ENCODE measurements at regions not wholly inside any gene's neighbourhood (a gene's known extent, or its start where the extent isn't known, plus 50 kb on each side); places are given as distances from the start of the nearest gene placed in this dataset.

DNA sequence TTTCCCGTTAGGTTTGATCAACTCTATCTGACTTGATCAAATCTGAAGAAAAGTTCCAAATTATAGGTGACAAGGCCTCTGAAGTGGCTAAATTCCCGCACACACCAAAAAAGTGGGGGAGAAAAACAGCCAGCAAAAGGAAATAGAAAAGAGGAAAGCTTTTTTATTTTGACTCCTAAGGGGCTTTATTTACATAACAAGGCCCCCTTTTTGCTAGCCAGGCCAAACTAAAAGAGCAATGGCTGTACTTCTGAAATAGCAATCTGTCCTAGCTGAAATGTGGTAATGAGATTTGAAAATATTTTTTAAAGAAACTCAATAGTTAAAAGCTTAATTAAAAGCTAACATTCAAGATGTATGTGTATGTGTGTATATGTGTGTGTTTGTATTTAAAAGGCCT, 311.5 kb upstream of the POGK start:
- TF ChIP-seq, protein P1, sequence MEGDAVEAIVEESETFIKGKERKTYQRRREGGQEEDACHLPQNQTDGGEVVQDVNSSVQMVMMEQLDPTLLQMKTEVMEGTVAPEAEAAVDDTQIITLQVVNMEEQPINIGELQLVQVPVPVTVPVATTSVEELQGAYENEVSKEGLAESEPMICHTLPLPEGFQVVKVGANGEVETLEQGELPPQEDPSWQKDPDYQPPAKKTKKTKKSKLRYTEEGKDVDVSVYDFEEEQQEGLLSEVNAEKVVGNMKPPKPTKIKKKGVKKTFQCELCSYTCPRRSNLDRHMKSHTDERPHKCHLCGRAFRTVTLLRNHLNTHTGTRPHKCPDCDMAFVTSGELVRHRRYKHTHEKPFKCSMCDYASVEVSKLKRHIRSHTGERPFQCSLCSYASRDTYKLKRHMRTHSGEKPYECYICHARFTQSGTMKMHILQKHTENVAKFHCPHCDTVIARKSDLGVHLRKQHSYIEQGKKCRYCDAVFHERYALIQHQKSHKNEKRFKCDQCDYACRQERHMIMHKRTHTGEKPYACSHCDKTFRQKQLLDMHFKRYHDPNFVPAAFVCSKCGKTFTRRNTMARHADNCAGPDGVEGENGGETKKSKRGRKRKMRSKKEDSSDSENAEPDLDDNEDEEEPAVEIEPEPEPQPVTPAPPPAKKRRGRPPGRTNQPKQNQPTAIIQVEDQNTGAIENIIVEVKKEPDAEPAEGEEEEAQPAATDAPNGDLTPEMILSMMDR (IDR thresholded peaks at IDR 0.05; ENCODE audit: low read depth, low read length, missing control alignments), result no peak
- in situ Hi-C loops (cut with HindIII; ENCODE audit: low sequenced_read_pairs), result no loop called here
- no peak for DNase-seq (ENCODE audit: low read depth)
- H3K4me3 ChIP-seq (ENCODE audit: low read depth, low read length), result no peak overlapping the region

DNA sequence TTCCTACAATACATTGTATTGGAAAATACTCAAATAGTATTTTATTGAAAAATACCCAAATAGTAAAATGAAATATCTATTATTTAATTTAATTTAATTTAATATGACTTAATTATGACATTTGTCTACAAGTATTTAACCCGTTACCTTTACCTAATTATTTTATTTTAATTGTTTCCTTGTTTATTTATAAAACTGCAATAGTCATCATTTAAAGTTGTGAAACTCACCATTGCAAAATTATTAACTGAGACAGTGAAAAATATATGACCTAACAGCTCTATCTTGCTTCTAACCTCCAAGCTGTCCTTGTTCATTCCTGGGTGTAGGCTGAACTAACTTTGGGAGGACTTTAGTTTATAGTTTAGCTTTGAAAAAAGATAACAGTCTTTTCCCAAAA, 300.6 kb upstream of the POGK start:
- TF ChIP-seq, protein P1 (IDR thresholded peaks at IDR 0.05; ENCODE audit: low read depth, low read length, missing control alignments), result no peak

DNA sequence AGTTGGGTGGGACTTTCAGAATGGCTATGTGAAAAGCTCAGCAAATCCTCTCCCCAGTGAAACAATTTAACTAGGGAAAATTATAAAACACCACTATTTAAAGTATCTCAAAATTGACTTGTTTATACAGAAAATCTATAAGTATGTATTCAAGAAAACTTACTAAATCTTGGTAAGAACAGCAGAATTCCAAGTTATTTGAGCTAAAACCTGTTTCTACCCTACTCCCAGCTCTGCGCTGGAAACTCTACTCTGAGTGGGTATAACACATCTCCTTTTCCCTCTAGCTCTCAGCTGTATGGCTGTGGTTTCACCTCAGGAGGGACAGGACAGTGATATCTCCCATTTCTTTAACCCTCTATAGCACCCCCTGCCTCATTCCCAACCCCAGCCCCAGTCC, 295.2 kb upstream of the POGK start:
- TF ChIP-seq, protein P1 (IDR thresholded peaks at IDR 0.05; ENCODE audit: low read depth, low read length, missing control alignments), result no peak
- DNase-seq (ENCODE audit: low read depth), result no peak
- H3K4me3 ChIP-seq (ENCODE audit: low read depth, low read length), result no peak overlapping the region
- in situ Hi-C loops (cut with HindIII; ENCODE audit: low sequenced_read_pairs), result no loop called here

More for the DNA sequence above, 300.6 kb upstream of the POGK start:
- no peak for DNase-seq (ENCODE audit: low read depth)
- no peak overlapping the region for H3K4me3 ChIP-seq (ENCODE audit: low read depth, low read length)
- in situ Hi-C loops (cut with HindIII; ENCODE audit: low sequenced_read_pairs), result no loop called here

DNA sequence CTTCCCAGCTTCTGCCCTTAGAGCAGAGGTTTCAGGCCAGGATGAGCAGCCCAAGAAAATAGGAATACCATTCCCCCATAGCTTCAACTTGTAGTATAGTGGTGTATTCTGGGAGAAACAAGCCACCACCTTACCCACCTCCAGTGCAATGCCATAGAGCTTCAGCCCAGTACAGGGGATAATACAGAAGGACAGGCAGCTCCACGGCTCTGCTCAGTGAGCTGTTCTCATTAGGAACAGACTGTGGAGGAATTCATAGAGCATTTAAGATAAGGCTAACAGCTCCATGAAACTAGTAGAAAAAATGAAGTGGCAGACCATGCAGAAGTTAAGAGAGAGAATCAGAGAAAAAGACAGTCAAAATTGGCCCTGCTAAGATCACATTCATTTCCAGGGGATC, 294.7 kb upstream of the POGK start:
- no peak for DNase-seq (ENCODE audit: low read depth)
- TF ChIP-seq, protein P1 (IDR thresholded peaks at IDR 0.05; ENCODE audit: low read depth, low read length, missing control alignments), result no peak
- in situ Hi-C loops (cut with HindIII; ENCODE audit: low sequenced_read_pairs), result no loop called here
- no peak overlapping the region for H3K4me3 ChIP-seq (ENCODE audit: low read depth, low read length)

DNA sequence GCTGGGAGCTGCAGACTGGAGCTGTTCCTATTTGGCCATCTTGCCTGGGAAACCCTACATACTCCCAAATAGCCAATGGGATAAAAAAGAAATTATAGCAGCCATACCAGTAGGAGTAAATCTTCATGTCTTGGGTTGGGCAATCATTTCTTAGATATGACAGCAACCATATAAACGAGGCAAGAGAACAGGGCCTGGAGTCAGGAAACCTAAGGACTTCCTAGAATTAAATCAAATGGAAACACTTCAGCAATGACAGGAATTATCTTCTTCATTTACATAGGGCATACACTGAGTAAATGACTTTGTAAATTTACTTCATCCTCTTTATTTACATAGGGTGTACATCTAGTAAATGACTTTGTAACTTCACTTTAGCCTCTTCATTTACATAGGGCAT, 286.6 kb upstream of the POGK start:
- in situ Hi-C loops (cut with HindIII; ENCODE audit: low sequenced_read_pairs), result no loop called here
- DNase-seq (ENCODE audit: low read depth), result no peak
- no peak overlapping the region for H3K4me3 ChIP-seq (ENCODE audit: low read depth, low read length)
- TF ChIP-seq, protein P1 (IDR thresholded peaks at IDR 0.05; ENCODE audit: low read depth, low read length, missing control alignments), result no peak

DNA sequence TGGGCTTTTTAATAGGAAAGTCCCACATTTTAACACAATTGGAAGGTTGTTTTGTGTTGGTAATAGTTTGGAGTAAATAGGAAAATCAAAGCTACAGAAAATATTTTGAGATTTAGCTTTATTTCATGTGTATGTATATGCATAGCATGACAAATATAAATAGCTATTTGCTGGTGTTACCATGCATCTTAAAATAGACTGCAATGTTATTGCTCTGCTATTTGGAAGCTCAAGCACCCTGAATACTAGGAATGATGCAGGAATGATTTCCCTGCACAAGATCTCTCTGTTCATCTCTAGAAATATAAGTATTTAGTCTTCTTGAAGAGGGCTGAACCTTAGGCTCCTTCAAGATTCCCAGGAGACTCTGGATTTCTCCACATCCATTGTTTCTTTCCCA, 268.3 kb upstream of the POGK start:
- in situ Hi-C loops (cut with HindIII; ENCODE audit: low sequenced_read_pairs), result no loop called here
- TF ChIP-seq, protein P1 (IDR thresholded peaks at IDR 0.05; ENCODE audit: low read depth, low read length, missing control alignments), result no peak
- no peak overlapping the region for H3K4me3 ChIP-seq (ENCODE audit: low read depth, low read length)
- no peak for DNase-seq (ENCODE audit: low read depth)

DNA sequence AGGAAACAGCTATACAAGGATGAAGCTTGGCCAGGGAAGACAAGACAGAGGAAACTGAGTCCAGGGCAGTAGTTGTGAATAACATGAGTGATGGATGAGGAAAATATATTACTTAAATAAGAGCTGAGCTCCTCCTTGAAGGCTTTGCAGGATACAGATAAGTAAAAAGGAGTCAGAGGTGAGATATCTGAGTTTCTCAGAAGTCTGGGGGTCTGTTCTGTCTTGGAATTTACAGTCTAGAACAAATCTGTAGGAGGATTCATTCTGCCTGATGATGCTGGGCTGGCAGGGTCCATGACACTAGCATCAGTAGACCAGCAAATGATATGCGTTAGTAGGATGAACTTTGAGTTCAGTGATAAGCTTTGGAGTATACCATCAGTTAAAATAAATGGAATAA, 266.1 kb upstream of the POGK start:
- H3K4me3 ChIP-seq (ENCODE audit: low read depth, low read length), result no peak overlapping the region
- TF ChIP-seq, protein P1 (IDR thresholded peaks at IDR 0.05; ENCODE audit: low read depth, low read length, missing control alignments), result no peak
- in situ Hi-C loops (cut with HindIII; ENCODE audit: low sequenced_read_pairs), result no loop called here
- no peak for DNase-seq (ENCODE audit: low read depth)
